ENCODE measurements at regions not wholly inside any gene's neighbourhood (a gene's known extent, or its start where the extent isn't known, plus 50 kb on each side); places are given as distances from the start of the nearest gene placed in this dataset.
"Not testable (repeated sequence)": the region's sequence is repeated elsewhere in the genome, so short reads cannot be mapped to it uniquely, and the experiment has no call there.

DNA sequence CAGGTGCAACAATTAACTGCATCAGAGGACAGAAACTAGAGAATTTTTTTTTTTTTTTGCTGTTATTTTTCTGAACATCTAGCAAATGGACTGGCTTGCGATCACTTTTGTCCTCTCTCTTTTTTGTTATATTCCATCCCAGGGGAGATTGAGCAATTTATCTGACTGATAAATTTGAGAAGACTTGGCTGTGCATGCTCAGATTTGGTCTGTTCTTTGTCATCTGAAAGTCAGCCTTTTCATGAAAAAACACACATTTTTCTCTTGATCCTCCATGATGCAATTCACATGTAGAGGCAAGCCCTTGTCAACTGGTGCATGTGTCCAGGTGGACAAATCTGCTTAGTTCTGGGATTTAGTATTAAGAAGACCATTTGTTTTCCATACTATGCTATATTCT is 309.3 kb downstream of the LRRC3B start:
- no peaks in the 10 kb centered on the region for H3K27me3 ChIP-seq (replicated peaks; ENCODE audit: insufficient read depth, low read length)
- no peak overlapping the region for H3K4me3 ChIP-seq (ENCODE audit: low read length)
- H2AFZ ChIP-seq (ENCODE audit: low read length) = no peak overlapping the region
- H3K36me3 ChIP-seq (replicated peaks; ENCODE audit: insufficient read depth, low read length) = no peaks in the 10 kb centered on the region
- H3K9me3 ChIP-seq (replicated peaks; ENCODE audit: insufficient read depth, low read length) = no peaks in the 10 kb centered on the region
- no peak for DNase-seq
- TF ChIP-seq, protein P1, sequence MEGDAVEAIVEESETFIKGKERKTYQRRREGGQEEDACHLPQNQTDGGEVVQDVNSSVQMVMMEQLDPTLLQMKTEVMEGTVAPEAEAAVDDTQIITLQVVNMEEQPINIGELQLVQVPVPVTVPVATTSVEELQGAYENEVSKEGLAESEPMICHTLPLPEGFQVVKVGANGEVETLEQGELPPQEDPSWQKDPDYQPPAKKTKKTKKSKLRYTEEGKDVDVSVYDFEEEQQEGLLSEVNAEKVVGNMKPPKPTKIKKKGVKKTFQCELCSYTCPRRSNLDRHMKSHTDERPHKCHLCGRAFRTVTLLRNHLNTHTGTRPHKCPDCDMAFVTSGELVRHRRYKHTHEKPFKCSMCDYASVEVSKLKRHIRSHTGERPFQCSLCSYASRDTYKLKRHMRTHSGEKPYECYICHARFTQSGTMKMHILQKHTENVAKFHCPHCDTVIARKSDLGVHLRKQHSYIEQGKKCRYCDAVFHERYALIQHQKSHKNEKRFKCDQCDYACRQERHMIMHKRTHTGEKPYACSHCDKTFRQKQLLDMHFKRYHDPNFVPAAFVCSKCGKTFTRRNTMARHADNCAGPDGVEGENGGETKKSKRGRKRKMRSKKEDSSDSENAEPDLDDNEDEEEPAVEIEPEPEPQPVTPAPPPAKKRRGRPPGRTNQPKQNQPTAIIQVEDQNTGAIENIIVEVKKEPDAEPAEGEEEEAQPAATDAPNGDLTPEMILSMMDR (IDR thresholded peaks at IDR 0.05; ENCODE audit: low read length) = no peak
- no peak for TF ChIP-seq EZH2phosphoT487 (IDR thresholded peaks at IDR 0.05; ENCODE audit: low read length)
- TF ChIP-seq EZH2 (optimal IDR thresholded peaks at IDR 0.05; ENCODE audit: low read depth, low read length) = no peak
- H3K9ac ChIP-seq (ENCODE audit: low read length) = no peak overlapping the region
- no peak overlapping the region for H3K4me2 ChIP-seq (ENCODE audit: low read depth, low read length)
- no peaks in the 10 kb centered on the region for H3F3A ChIP-seq (ENCODE audit: insufficient read depth, low read length)
- H3K79me2 ChIP-seq (ENCODE audit: low read length) = no peaks in the 10 kb centered on the region
- no peaks in the 10 kb centered on the region for H3K4me1 ChIP-seq (ENCODE audit: low read length)
- no peaks in the 10 kb centered on the region for H4K20me1 ChIP-seq (ENCODE audit: insufficient read depth, low read length)
- no peaks in the 10 kb centered on the region for H3K9me2 ChIP-seq (replicated peaks; ENCODE audit: insufficient read depth, low read length)
- no peak overlapping the region for H3K27ac ChIP-seq (ENCODE audit: low read length)

DNA sequence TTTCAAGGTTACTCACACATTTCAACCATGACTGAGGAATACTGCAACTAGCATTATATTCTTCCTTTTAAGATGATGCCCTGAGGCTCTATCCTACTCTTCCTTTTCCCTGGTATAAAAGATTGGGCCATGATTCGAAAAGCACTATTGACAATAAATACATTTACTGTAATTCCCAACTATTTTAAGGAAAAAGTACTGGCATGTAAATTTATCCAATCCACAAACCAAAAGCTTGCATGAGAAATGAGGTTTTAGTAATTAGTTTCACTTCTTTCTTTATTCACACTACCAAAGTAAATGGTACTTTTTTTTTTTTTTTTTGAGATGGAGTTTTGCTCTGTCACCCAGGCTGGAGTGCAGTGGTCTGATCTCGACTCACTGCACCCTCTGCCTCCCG is 310.2 kb downstream of the LRRC3B start:
- Histone ChIP-seq H3K4me1 (ENCODE audit: low read length) (no peaks in the 10 kb centered on the region), H3K27me3 (replicated peaks; ENCODE audit: insufficient read depth, low read length) (no peaks in the 10 kb centered on the region), H3K9me2 (replicated peaks; ENCODE audit: insufficient read depth, low read length) (no peaks in the 10 kb centered on the region), H3K36me3 (replicated peaks; ENCODE audit: insufficient read depth, low read length) (no peaks in the 10 kb centered on the region), H4K20me1 (ENCODE audit: insufficient read depth, low read length) (no peaks in the 10 kb centered on the region), H2AFZ (ENCODE audit: low read length) (no peak overlapping the region), H3K79me2 (ENCODE audit: low read length) (no peaks in the 10 kb centered on the region), H3K27ac (ENCODE audit: low read length) (no peak overlapping the region), H3K4me2 (ENCODE audit: low read depth, low read length) (no peak overlapping the region), H3K4me3 (ENCODE audit: low read length) (no peak overlapping the region), H3F3A (ENCODE audit: insufficient read depth, low read length) (no peaks in the 10 kb centered on the region), H3K9me3 (replicated peaks; ENCODE audit: insufficient read depth, low read length) (no peaks in the 10 kb centered on the region), H3K9ac (ENCODE audit: low read length) (no peak overlapping the region)
- TF ChIP-seq EZH2 (optimal IDR thresholded peaks at IDR 0.05; ENCODE audit: low read depth, low read length) (no peak), EZH2phosphoT487 (IDR thresholded peaks at IDR 0.05; ENCODE audit: low read length) (no peak)
- TF ChIP-seq, protein P1 (IDR thresholded peaks at IDR 0.05; ENCODE audit: low read length) = no peak
- no peak for DNase-seq

DNA sequence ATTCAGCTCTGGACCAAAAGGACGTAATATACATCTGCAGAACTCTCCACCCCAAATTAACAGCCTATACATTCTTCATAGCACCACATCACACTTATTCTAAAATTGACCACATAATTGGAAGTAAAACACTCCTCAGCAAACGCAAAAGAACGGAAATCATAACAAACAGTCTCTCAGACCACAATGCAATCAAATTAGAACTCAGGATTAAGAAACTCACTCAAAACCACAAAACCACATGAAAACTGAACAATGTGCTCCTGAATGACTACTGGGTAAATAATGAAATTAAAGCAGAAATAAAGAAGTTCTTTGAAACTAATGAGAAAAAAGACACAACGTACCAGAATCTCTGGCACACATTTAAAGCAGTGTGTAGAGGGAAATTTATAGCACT is 322.9 kb downstream of the LRRC3B start:
- not testable (repeated sequence) for H3K4me1 ChIP-seq (ENCODE audit: low read length); H3F3A ChIP-seq (ENCODE audit: insufficient read depth, low read length); H3K27ac ChIP-seq (ENCODE audit: low read length); H3K9me2 ChIP-seq (replicated peaks; ENCODE audit: insufficient read depth, low read length); H3K4me3 ChIP-seq (ENCODE audit: low read length); H3K9ac ChIP-seq (ENCODE audit: low read length); H3K36me3 ChIP-seq (replicated peaks; ENCODE audit: insufficient read depth, low read length); H3K9me3 ChIP-seq (replicated peaks; ENCODE audit: insufficient read depth, low read length); H4K20me1 ChIP-seq (ENCODE audit: insufficient read depth, low read length); DNase-seq; H3K27me3 ChIP-seq (replicated peaks; ENCODE audit: insufficient read depth, low read length); H2AFZ ChIP-seq (ENCODE audit: low read length); H3K79me2 ChIP-seq (ENCODE audit: low read length); H3K4me2 ChIP-seq (ENCODE audit: low read depth, low read length)

DNA sequence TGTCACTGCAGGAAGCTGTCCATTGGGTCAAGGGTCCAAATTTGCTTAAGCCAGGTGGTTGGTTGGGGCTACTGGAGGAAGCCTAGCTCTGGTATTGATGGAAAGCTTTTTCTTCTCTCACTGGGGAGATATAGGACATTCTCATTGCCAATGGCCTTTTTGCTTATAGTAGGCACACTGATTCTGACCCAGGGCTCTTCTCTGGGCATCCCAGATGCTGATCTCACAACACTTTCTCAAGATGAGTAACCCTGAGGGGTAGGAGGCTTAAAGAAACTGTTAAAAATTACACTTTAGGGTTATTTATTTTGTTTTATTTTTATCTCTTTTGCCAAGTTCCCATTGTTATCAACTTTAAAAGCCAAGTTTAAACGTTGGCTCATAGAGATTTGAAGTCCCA is 337.8 kb downstream of the LRRC3B start:
- TF ChIP-seq EZH2 (optimal IDR thresholded peaks at IDR 0.05; ENCODE audit: low read depth, low read length) (no peak), EZH2phosphoT487 (IDR thresholded peaks at IDR 0.05; ENCODE audit: low read length) (no peak)
- Histone ChIP-seq H3K36me3 (replicated peaks; ENCODE audit: insufficient read depth, low read length) (no peaks in the 10 kb centered on the region), H3K4me2 (ENCODE audit: low read depth, low read length) (no peak overlapping the region), H3K27me3 (replicated peaks; ENCODE audit: insufficient read depth, low read length) (no peaks in the 10 kb centered on the region; the same call in 1 of the 2 replicates), H3K27ac (ENCODE audit: low read length) (no peak overlapping the region), H3K4me1 (ENCODE audit: low read length) (peaks cover 16% of the 10 kb centered on the region), H3K79me2 (ENCODE audit: low read length) (no peaks in the 10 kb centered on the region), H3K4me3 (ENCODE audit: low read length) (no peak overlapping the region), H3F3A (ENCODE audit: insufficient read depth, low read length) (peaks cover 14% of the 10 kb centered on the region), H2AFZ (ENCODE audit: low read length) (no peak overlapping the region), H3K9ac (ENCODE audit: low read length) (no peak overlapping the region), H3K9me3 (replicated peaks; ENCODE audit: insufficient read depth, low read length) (no peaks in the 10 kb centered on the region), H4K20me1 (ENCODE audit: insufficient read depth, low read length) (no peaks in the 10 kb centered on the region), H3K9me2 (replicated peaks; ENCODE audit: insufficient read depth, low read length) (no peaks in the 10 kb centered on the region)
- DNase-seq = no peak

Measured in MM.1S (cell line).